SK-N-SH treated with all-trans-retinoic acid at 6 μM for 48 hours (cell line): ENCODE measurements at regions not wholly inside any gene's neighbourhood (a gene's known extent, or its start where the extent isn't known, plus 50 kb on each side); places are given as distances from the start of the nearest gene placed in this dataset.

Experiments used
- ATAC-seq: fragments of 200-7000 bp; cut with Tn5 transposase; 3 replicates; pipeline ENCODE4 v1.9.1; 2020; ENCODE audit warnings: mild to moderate bottlenecking, moderate library complexity
- BACH2 ChIP-seq: fragments of 250-450 bp; sonication (Bioruptor Pico); IDR thresholded peaks from 2 replicates; pipeline ENCODE4 v1.9.0; 2021; ENCODE audit warnings: mild to moderate bottlenecking, borderline replicate concordance
- CREB5 ChIP-seq: fragments of 250-450 bp; sonication (Bioruptor Pico); IDR thresholded peaks from 2 replicates; pipeline ENCODE4 v1.5.1; 2020; ENCODE audit warnings: low read depth, mild to moderate bottlenecking, moderate library complexity
- CSDC2 ChIP-seq: fragments of 250-450 bp; sonication (Bioruptor Pico); IDR thresholded peaks from 2 replicates; pipeline ENCODE4 v1.5.0; 2020; ENCODE audit warnings: mild to moderate bottlenecking, moderate library complexity
- CSRNP3 ChIP-seq: fragments of 250-450 bp; sonication (Bioruptor Pico); IDR thresholded peaks from 2 replicates; pipeline ENCODE4 v1.5.1; 2021; ENCODE audit warnings: mild to moderate bottlenecking, moderate library complexity
- ESRRG ChIP-seq: fragments of 250-450 bp; sonication (Bioruptor Pico); IDR thresholded peaks from 2 replicates; pipeline ENCODE4 v1.6.1; 2021; ENCODE audit warnings: mild to moderate bottlenecking
- GLIS3 ChIP-seq: fragments of 250-450 bp; sonication (Bioruptor Pico); IDR thresholded peaks from 2 replicates; pipeline ENCODE4 v1.5.0; 2020; ENCODE audit warnings: mild to moderate bottlenecking, moderate library complexity
- ISL1 ChIP-seq: fragments of 250-450 bp; sonication (Bioruptor Pico); IDR thresholded peaks from 2 replicates; pipeline ENCODE4 v2.1.2; 2022; ENCODE audit warnings: mild to moderate bottlenecking, moderate library complexity
- OSR1 ChIP-seq: fragments of 250-450 bp; sonication (Bioruptor Pico); IDR thresholded peaks from 2 replicates; pipeline ENCODE4 v1.8.0; 2022; ENCODE audit warnings: moderate library complexity, mild to moderate bottlenecking, inconsistent platforms
- PATZ1 ChIP-seq: fragments of 250-450 bp; sonication (Bioruptor Pico); IDR thresholded peaks from 2 replicates; pipeline ENCODE4 v1.8.0; 2020; ENCODE audit warnings: mild to moderate bottlenecking, moderate library complexity, borderline replicate concordance
- POU6F1 ChIP-seq: fragments of 250-450 bp; sonication (Bioruptor Pico); IDR thresholded peaks from 2 replicates; pipeline ENCODE4 v1.8.0; 2021; ENCODE audit warnings: low read depth, mild to moderate bottlenecking, moderate library complexity, borderline replicate concordance
- PPARA ChIP-seq: fragments of 250-450 bp; sonication (Bioruptor Pico); IDR thresholded peaks from 2 replicates; pipeline ENCODE4 v1.5.0; 2020; ENCODE audit warnings: mild to moderate bottlenecking, borderline replicate concordance
- RARB ChIP-seq: fragments of 250-450 bp; sonication (Bioruptor Pico); IDR thresholded peaks from 2 replicates; pipeline ENCODE4 v1.8.0; 2021; ENCODE audit warnings: mild to moderate bottlenecking, moderate library complexity
- SNAI2 ChIP-seq: fragments of 250-450 bp; sonication (Bioruptor Pico); IDR thresholded peaks from 2 replicates; pipeline ENCODE4 v1.5.0; 2020; ENCODE audit warnings: mild to moderate bottlenecking, moderate library complexity
- TCF4 ChIP-seq: fragments of 250-450 bp; sonication (Bioruptor Pico); IDR thresholded peaks from 2 replicates; pipeline ENCODE4 v1.8.0; 2021; ENCODE audit warnings: mild to moderate bottlenecking, moderate library complexity, borderline replicate concordance
- TOX ChIP-seq: fragments of 250-450 bp; sonication (Bioruptor Pico); IDR thresholded peaks from 2 replicates; pipeline ENCODE4 v1.8.0; 2021; ENCODE audit warnings: mild to moderate bottlenecking, moderate library complexity, borderline replicate concordance
- TSHZ2 ChIP-seq: fragments of 250-450 bp; sonication (Bioruptor Pico); IDR thresholded peaks from 2 replicates; pipeline ENCODE4 v1.5.0; 2020; ENCODE audit warnings: mild to moderate bottlenecking, moderate library complexity
- ZC3H10 ChIP-seq: fragments of 250-450 bp; sonication (Bioruptor Pico); IDR thresholded peaks from 2 replicates; pipeline ENCODE4 v1.5.1; 2021; ENCODE audit warnings: mild to moderate bottlenecking, moderate library complexity
- ZFP3 ChIP-seq: fragments of 250-450 bp; sonication (Bioruptor Pico); IDR thresholded peaks from 2 replicates; pipeline ENCODE4 v1.5.0; 2020; ENCODE audit warnings: mild to moderate bottlenecking, moderate library complexity
- ZFP30 ChIP-seq: fragments of 450-650 bp; formaldehyde crosslinking; IDR thresholded peaks from 2 replicates; pipeline ENCODE4 v1.5.0; 2022; ENCODE audit warnings: mild to moderate bottlenecking, moderate library complexity
- ZNF565 ChIP-seq: fragments of 450-650 bp; formaldehyde crosslinking; conservative IDR thresholded peaks from 2 replicates; pipeline ENCODE4 v1.5.0; 2020; ENCODE audit warnings: low read depth, mild to moderate bottlenecking, moderate library complexity
- ZNF70 ChIP-seq: fragments of 450-650 bp; formaldehyde crosslinking; IDR thresholded peaks from 2 replicates; pipeline ENCODE4 v1.5.0; 2020; ENCODE audit warnings: mild to moderate bottlenecking, moderate library complexity
- ZNF8 ChIP-seq: fragments of 450-650 bp; formaldehyde crosslinking; IDR thresholded peaks from 2 replicates; pipeline ENCODE4 v1.5.0; 2020; ENCODE audit warnings: mild to moderate bottlenecking, moderate library complexity

- no peak for ATAC-seq
These were observed 573.7 kb downstream of the GABRG2 start for GRCh38 chr5:162641142-162641813.

GRCh38 chr5:162654661-162655405, 587.3 kb downstream of the GABRG2 start:
- TF ChIP-seq TSHZ2 (CRISPR knock-in tag): no peak
- TF ChIP-seq PPARA: no peak
- TF ChIP-seq ESRRG (CRISPR knock-in tag): no peak
- no peak for TF ChIP-seq PATZ1 (CRISPR knock-in tag)
- TF ChIP-seq ZNF70 (CRISPR knock-in tag): no peak
- TF ChIP-seq OSR1 (CRISPR knock-in tag): no peak
- no peak for TF ChIP-seq ISL1
- TF ChIP-seq CSDC2 (CRISPR knock-in tag): no peak
- no peak for TF ChIP-seq CREB5
- TF ChIP-seq ZNF565 (CRISPR knock-in tag): no peak
- TF ChIP-seq SNAI2 (CRISPR knock-in tag): no peak
- TF ChIP-seq POU6F1: no peak
- TF ChIP-seq TCF4: no peak
- no peak for TF ChIP-seq GLIS3 (CRISPR knock-in tag)
- no peak for TF ChIP-seq ZFP30 (CRISPR knock-in tag)
- TF ChIP-seq ZNF8 (CRISPR knock-in tag): no peak
- no peak for TF ChIP-seq ZFP3 (CRISPR knock-in tag)
- no peak for TF ChIP-seq ZC3H10
- no peak for TF ChIP-seq RARB
- TF ChIP-seq TOX (CRISPR knock-in tag): no peak
- TF ChIP-seq, all 23 proteins: peak for 0
- ATAC-seq: no peak

More at GRCh38 chr5:162641142-162641813, 573.7 kb downstream of the GABRG2 start:
- no peak for TF ChIP-seq TOX (CRISPR knock-in tag)
- TF ChIP-seq GLIS3 (CRISPR knock-in tag): no peak
- TF ChIP-seq PPARA: no peak
- no peak for TF ChIP-seq CSRNP3 (CRISPR knock-in tag)
- no peak for TF ChIP-seq ZFP30 (CRISPR knock-in tag)
- no peak for TF ChIP-seq CSDC2 (CRISPR knock-in tag)

GRCh38 chr5:162657076-162657475, 589.5 kb downstream of the GABRG2 start:
- no peak for ATAC-seq
- TF ChIP-seq BACH2 (CRISPR knock-in tag): no peak
- TF ChIP-seq TCF4: no peak
- no peak for TF ChIP-seq ZFP30 (CRISPR knock-in tag)
- no peak for TF ChIP-seq ZFP3 (CRISPR knock-in tag)
- TF ChIP-seq SNAI2 (CRISPR knock-in tag): no peak
- TF ChIP-seq TSHZ2 (CRISPR knock-in tag): no peak
- no peak for TF ChIP-seq PPARA
- TF ChIP-seq CSDC2 (CRISPR knock-in tag): no peak
- TF ChIP-seq ZC3H10: no peak
- no peak for TF ChIP-seq ZNF565 (CRISPR knock-in tag)
- no peak for TF ChIP-seq POU6F1
